Thymus (tissue), 11 donors: ENCODE measurements at regions not wholly inside any gene's neighbourhood (a gene's known extent, or its start where the extent isn't known, plus 50 kb on each side); places are given as distances from the start of the nearest gene placed in this dataset.
A peak's percentile ranks its signal among the peaks of the same experiment; 100 is the strongest.
"Not testable (repeated sequence)": the region's sequence is repeated elsewhere in the genome, so short reads cannot be mapped to it uniquely, and the experiment has no call there.

Experiments
- DNase-seq, 9 donors: peaks; one replicate each; pipeline ENCODE4 v3.0.0-alpha.2; 2013; ENCODE audit warnings: low spot score in 9 of 9, low read depth in 6 of 9, missing footprints in 1 of 9
- H3K27ac ChIP-seq, 2 donors: one replicate each; pipeline ENCODE4 v1.5.1; 2013; ENCODE audit warnings: control low read depth in 1 of 2, low read depth in 1 of 2, low read length in 1 of 2, mild to moderate bottlenecking in 1 of 2, moderate library complexity in 1 of 2
- H3K27me3 ChIP-seq, 2 donors: one replicate each; pipeline ENCODE4 v1.5.1; 2013; ENCODE audit warnings: low read length in 1 of 2; ENCODE audit not compliant: control insufficient read depth in 2 of 2, insufficient read depth in 1 of 2
- H3K36me3 ChIP-seq, 2 donors: one replicate each; pipeline ENCODE4 v1.5.1; 2013; ENCODE audit warnings: low read length in 1 of 2, mild to moderate bottlenecking in 1 of 2, moderate library complexity in 1 of 2; ENCODE audit not compliant: control insufficient read depth in 2 of 2, insufficient read depth in 2 of 2
- H3K4me1 ChIP-seq, 2 donors: one replicate each; pipeline ENCODE4 v1.5.1; 2013; ENCODE audit warnings: low read length in 2 of 2; ENCODE audit not compliant: control insufficient read depth in 2 of 2, insufficient read depth in 2 of 2
- H3K4me3 ChIP-seq, 2 donors: one replicate each; pipeline ENCODE4 v1.5.1; 2013; ENCODE audit warnings: low read length in 2 of 2, control low read depth in 1 of 2, mild to moderate bottlenecking in 1 of 2
- H3K9me3 ChIP-seq, 2 donors: one replicate each; pipeline ENCODE4 v1.5.1; 2013; ENCODE audit warnings: low read length in 1 of 2, mild to moderate bottlenecking in 1 of 2; ENCODE audit not compliant: control insufficient read depth in 2 of 2, insufficient read depth in 1 of 2
- WGBS: extraction: QIAGEN DNeasy Blood & Tissue Kit; methylation state at CpG from one replicate; pipeline ENCODE4 v1.1.7; 2013; 5-methylcytosine and 5-hydroxymethylcytosine counted together
- donor health status: healthy.

- Histone ChIP-seq H3K27ac (no peak overlapping the region), H3K4me1 (no peaks in the 10 kb centered on the region), H3K4me3 (no peak overlapping the region), H3K36me3 (no peaks in the 10 kb centered on the region), H3K9me3 (no peaks in the 10 kb centered on the region), H3K27me3 (no peaks in the 10 kb centered on the region)
- DNase-seq = no peak
- 94% methylated on average over 5 of the region's 5 CpGs for WGBS
These were observed 329.0 kb downstream of the PAX3 start for GRCh38 chr2:221969830-221970144.

- peak in 2 of 9 donors; percentile 6 to 15 for DNase-seq
- Histone ChIP-seq H3K36me3 (no peaks in the 10 kb centered on the region), H3K27ac (no peak overlapping the region), H3K4me1 (no peaks in the 10 kb centered on the region), H3K27me3 (no peaks in the 10 kb centered on the region), H3K9me3 (no peaks in the 10 kb centered on the region), H3K4me3 (no peak overlapping the region)
- WGBS = 59% methylated on average over 7 of the region's 7 CpGs
These were observed 329.5 kb downstream of the PAX3 start for GRCh38 chr2:221969087-221969829.

- 92% methylated on average over 5 of the region's 5 CpGs for WGBS
These were observed 336.6 kb downstream of the PAX3 start for GRCh38 chr2:221962186-221962585.

GRCh38 chr2:221961561-221961960 is 337.2 kb downstream of the PAX3 start:
- no peaks in the 10 kb centered on the region for H3K4me1 ChIP-seq
- H3K4me3 ChIP-seq = no peak overlapping the region
- no peaks in the 10 kb centered on the region for H3K9me3 ChIP-seq
- H3K27ac ChIP-seq = no peak overlapping the region
- H3K27me3 ChIP-seq = no peaks in the 10 kb centered on the region
- H3K36me3 ChIP-seq = no peaks in the 10 kb centered on the region
- 97% methylated on average over 14 of the region's 14 CpGs for whole genome bisulfite sequencing
- DNase-seq = no peak

More at GRCh38 chr2:221962186-221962585, 336.6 kb downstream of the PAX3 start:
- no peak overlapping the region for H3K4me3 ChIP-seq
- H3K4me1 ChIP-seq = no peaks in the 10 kb centered on the region
- H3K27ac ChIP-seq = no peak overlapping the region
- no peak for DNase-seq
- no peaks in the 10 kb centered on the region for H3K27me3 ChIP-seq
- no peaks in the 10 kb centered on the region for H3K36me3 ChIP-seq
- H3K9me3 ChIP-seq = no peaks in the 10 kb centered on the region

- Histone ChIP-seq H3K27ac (no peak overlapping the region), H3K4me3 (no peak overlapping the region), H3K4me1 (no peaks in the 10 kb centered on the region), H3K36me3 (no peaks in the 10 kb centered on the region), H3K9me3 (no peaks in the 10 kb centered on the region), H3K27me3 (no peaks in the 10 kb centered on the region)
- DNase-seq = no peak
- over 99% methylated on average over 2 of the region's 2 CpGs for WGBS
These were observed 340.6 kb downstream of the PAX3 start for GRCh38 chr2:221958224-221958623.

- Histone ChIP-seq H3K27me3 (no peaks in the 10 kb centered on the region), H3K4me3 (no peak overlapping the region), H3K27ac (no peak overlapping the region), H3K4me1 (no peaks in the 10 kb centered on the region), H3K9me3 (no peaks in the 10 kb centered on the region), H3K36me3 (no peaks in the 10 kb centered on the region)
- 95% methylated on average over 8 of the region's 8 CpGs for WGBS
- DNase-seq = no peak
These were observed 350.7 kb downstream of the PAX3 start for GRCh38 chr2:221948076-221948475.

GRCh38 chr2:221944452-221944851 is 354.3 kb downstream of the PAX3 start:
- WGBS = 97% methylated on average over 3 of the region's 3 CpGs
- not testable (repeated sequence) for H3K4me3 ChIP-seq, H3K36me3 ChIP-seq, H3K9me3 ChIP-seq, DNase-seq, H3K27me3 ChIP-seq, H3K4me1 ChIP-seq, H3K27ac ChIP-seq

- no peak overlapping the region for H3K4me3 ChIP-seq
- no peak for DNase-seq
- 85% methylated on average over 2 of the region's 2 CpGs for WGBS
- no peaks in the 10 kb centered on the region for H3K27me3 ChIP-seq
- H3K9me3 ChIP-seq = no peaks in the 10 kb centered on the region
- no peaks in the 10 kb centered on the region for H3K4me1 ChIP-seq
- no peaks in the 10 kb centered on the region for H3K36me3 ChIP-seq
- no peak overlapping the region for H3K27ac ChIP-seq
These were observed 355.6 kb downstream of the PAX3 start for GRCh38 chr2:221943076-221943810.

- Histone ChIP-seq H3K27ac (no peak overlapping the region), H3K36me3 (no peaks in the 10 kb centered on the region), H3K27me3 (no peaks in the 10 kb centered on the region), H3K9me3 (no peaks in the 10 kb centered on the region), H3K4me1 (no peaks in the 10 kb centered on the region), H3K4me3 (no peak overlapping the region)
- DNase-seq = no peak
- 90% methylated on average over 6 of the region's 6 CpGs for WGBS
These were observed 359.3 kb upstream of the EPHA4 start for GRCh38 chr2:221931251-221931991.
